Bronchial epithelial cell (primary cell): ENCODE measurements at regions not wholly inside any gene's neighbourhood (a gene's known extent, or its start where the extent isn't known, plus 50 kb on each side); places are given as distances from the start of the nearest gene placed in this dataset.

Source experiments
- DNase-seq: peaks from one replicate; pipeline ENCODE4 v3.0.0-alpha.2; 2010; ENCODE audit warnings: low read depth
- FAIRE-seq: peaks from 2 replicates; lab custom pipeline; 2011; peaks lifted over from hg19 to GRCh38; lab: Jason Lieb, UNC
- H3K27me3 ChIP-seq: 2 replicates; pipeline ENCODE4 v1.5.1; 2011; ENCODE audit warnings: low read length; ENCODE audit not compliant: control insufficient read depth, insufficient read depth
- H3K36me3 ChIP-seq: 2 replicates; pipeline ENCODE4 v1.5.1; 2011; ENCODE audit warnings: low read length; ENCODE audit not compliant: control insufficient read depth, insufficient read depth
- H3K4me3 ChIP-seq: 2 replicates; pipeline ENCODE4 v1.5.1; 2011; ENCODE audit warnings: mild to moderate bottlenecking, low read depth, low read length, control low read depth
- CTCF ChIP-seq: IDR thresholded peaks from 2 replicates; pipeline ENCODE4 v1.5.1; 2011; ENCODE audit warnings: mild to moderate bottlenecking, moderate library complexity, low read length, control low read depth, inconsistent platforms; ENCODE audit not compliant: insufficient read depth, severe bottlenecking

DNA sequence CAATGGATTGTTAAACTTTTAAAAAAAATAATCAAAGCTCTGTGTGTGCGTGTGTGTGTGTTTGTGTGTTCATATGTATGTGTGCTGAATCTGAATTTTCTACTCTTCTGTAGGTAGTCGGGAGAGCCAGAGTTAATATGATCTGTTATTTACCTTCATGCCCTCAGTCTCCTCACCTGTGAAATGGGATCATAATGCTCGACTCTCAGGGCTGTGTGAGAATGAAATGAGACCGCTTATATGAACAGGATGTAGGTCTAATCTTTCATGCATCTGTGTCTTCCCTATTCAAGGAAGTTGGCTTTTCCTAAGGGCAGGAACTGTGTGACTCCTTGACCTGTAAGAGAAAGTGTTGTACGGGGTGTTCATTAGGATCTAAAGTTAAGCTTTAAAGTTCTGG lies 182.2 kb downstream of the RPLP1 start:
- FAIRE-seq (no peak), DNase-seq (no peak)
- no peak for TF ChIP-seq CTCF
- Histone ChIP-seq H3K4me3 (no peak overlapping the region), H3K27me3 (peaks cover 8% of the 10 kb centered on the region), H3K36me3 (no peaks in the 10 kb centered on the region)

- no peak for DNase-seq
- Histone ChIP-seq H3K4me3 (no peak overlapping the region), H3K36me3 (no peaks in the 10 kb centered on the region), H3K27me3 (peaks cover 6% of the 10 kb centered on the region)
- no peak for TF ChIP-seq CTCF
- FAIRE-seq: no peak
These were observed 183.7 kb downstream of the RPLP1 start for GRCh38 chr15:69636169-69636915.

DNA sequence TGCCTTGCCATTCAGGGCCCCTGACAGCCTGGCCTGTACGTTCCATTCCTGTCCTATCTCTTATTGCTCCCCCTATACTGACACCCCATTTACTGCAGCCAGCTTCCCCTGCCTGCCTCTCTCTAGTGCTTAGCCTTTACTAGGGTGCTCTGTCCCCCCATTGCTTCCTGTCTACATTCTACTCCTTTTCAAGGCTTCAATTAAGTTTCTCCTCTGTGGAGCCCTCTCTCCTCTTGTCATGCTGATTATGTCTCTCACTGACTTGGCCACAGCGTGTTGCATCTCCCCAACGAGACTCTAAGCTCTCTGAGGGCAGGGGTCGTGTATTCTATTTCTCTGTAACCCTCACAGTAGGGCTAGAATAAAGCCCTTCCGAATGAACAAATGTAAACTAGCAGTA lies 185.2 kb downstream of the RPLP1 start:
- Histone ChIP-seq H3K36me3 (no peaks in the 10 kb centered on the region), H3K4me3 (no peak overlapping the region), H3K27me3 (peaks cover 6% of the 10 kb centered on the region)
- FAIRE-seq (no peak), DNase-seq (no peak)
- TF ChIP-seq CTCF: no peak

- no peak for TF ChIP-seq CTCF
- FAIRE-seq (no peak), DNase-seq (no peak)
- Histone ChIP-seq H3K27me3 (peaks cover 10% of the 10 kb centered on the region), H3K4me3 (no peak overlapping the region), H3K36me3 (no peaks in the 10 kb centered on the region)
These were observed 190.9 kb downstream of the RPLP1 start for GRCh38 chr15:69643476-69643875.

DNA sequence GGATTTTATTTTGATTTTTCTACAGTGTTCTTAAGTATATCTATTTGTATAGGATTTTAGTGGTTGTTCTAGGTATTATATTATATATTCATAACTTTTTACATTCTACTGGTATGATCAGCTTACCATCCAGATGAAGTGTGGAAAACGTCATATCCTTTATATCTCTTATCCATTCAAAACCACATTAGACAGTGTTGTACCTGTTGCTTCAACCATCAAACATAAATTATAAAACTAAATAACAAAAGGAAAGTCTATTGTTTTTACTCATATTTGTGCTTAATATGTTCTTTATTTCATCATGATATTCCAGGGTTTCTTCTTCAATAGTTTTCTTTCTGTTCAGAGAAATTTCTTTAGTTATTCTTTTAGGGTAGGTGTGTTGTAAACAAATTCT lies 191.4 kb downstream of the RPLP1 start:
- DNase-seq: no peak
- Histone ChIP-seq H3K4me3 (no peak overlapping the region), H3K27me3 (peaks cover 13% of the 10 kb centered on the region), H3K36me3 (no peaks in the 10 kb centered on the region)
- no peak for FAIRE-seq
- no peak for TF ChIP-seq CTCF

DNA sequence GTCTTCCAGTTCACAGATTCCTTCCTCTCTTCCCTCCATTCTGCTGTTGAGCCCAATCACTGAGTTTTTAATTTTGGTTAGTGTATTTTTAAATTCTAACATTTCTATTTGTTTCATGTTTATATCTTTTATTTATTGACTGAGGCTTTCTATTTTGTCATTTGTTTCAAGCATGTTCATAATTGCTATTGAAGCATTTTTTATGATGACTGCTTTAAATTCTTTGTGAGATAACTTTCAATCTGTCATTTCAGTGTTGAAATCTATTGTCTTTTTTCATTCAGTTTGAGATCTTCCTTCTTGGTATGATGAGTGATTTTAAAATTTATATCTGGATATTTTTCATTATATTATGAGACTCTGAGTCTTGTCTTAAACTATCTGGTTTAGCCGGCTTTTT lies 192.3 kb downstream of the RPLP1 start:
- Histone ChIP-seq H3K27me3 (peaks cover 16% of the 10 kb centered on the region), H3K4me3 (no peak overlapping the region), H3K36me3 (no peaks in the 10 kb centered on the region)
- no peak for DNase-seq
- FAIRE-seq: no peak
- no peak for TF ChIP-seq CTCF
